GM19043 (cell line): ENCODE measurements at regions not wholly inside any gene's neighbourhood (a gene's known extent, or its start where the extent isn't known, plus 50 kb on each side); places are given as distances from the start of the nearest gene placed in this dataset.
"Not testable (repeated sequence)": the region's sequence is repeated elsewhere in the genome, so short reads cannot be mapped to it uniquely, and the experiment has no call there.

Source experiments
- ATAC-seq: cut with Tn5 transposase; IDR thresholded peaks from one replicate; pipeline ENCODE4 v1.9.1; 2021; ENCODE audit warnings: low read depth; ENCODE audit not compliant: unreplicated experiment

- ATAC-seq: no peak
Measured at GRCh38 chr9:83140061-83140460, 77.1 kb upstream of the RASEF start.

- ATAC-seq: no peak
Measured at GRCh38 chr9:83138422-83139135, 75.6 kb upstream of the RASEF start.

GRCh38 chr9:83133316-83133715 is 70.4 kb upstream of the RASEF start:
- no peak for ATAC-seq

GRCh38 chr9:83132768-83133167 is 69.8 kb upstream of the RASEF start:
- no peak for ATAC-seq

- no peak for ATAC-seq
Measured at GRCh38 chr9:83130541-83130940, 67.6 kb upstream of the RASEF start.

GRCh38 chr9:83125671-83126070 is 62.7 kb upstream of the RASEF start:
- ATAC-seq: no peak

GRCh38 chr9:83119873-83120272 is 56.9 kb upstream of the RASEF start:
- no peak for ATAC-seq

GRCh38 chr9:83116026-83116425 is 53.1 kb upstream of the RASEF start:
- ATAC-seq: no peak

- ATAC-seq: not testable (repeated sequence)
Measured at GRCh38 chr9:83113445-83113844, 50.5 kb upstream of the RASEF start.
